ENCODE measurements at regions not wholly inside any gene's neighbourhood (a gene's known extent, or its start where the extent isn't known, plus 50 kb on each side); places are given as distances from the start of the nearest gene placed in this dataset.

GRCh38 chr4:54496412-54496811, 161.3 kb upstream of the KIT start:
- TF ChIP-seq CTCF (conservative IDR thresholded peaks at IDR 0.05; ENCODE audit: low read depth, low read length): no peak
- no peak for TF ChIP-seq EZH2 (IDR thresholded peaks at IDR 0.05; ENCODE audit: borderline replicate concordance, low read depth, low read length, poor library complexity, severe bottlenecking)
